ENCODE measurements at regions not wholly inside any gene's neighbourhood (a gene's known extent, or its start where the extent isn't known, plus 50 kb on each side); places are given as distances from the start of the nearest gene placed in this dataset.

GRCh38 chr4:82031376-82031927 lies 342.3 kb downstream of the HNRNPD start:
- no peak for DNase-seq (ENCODE audit: low read depth)

- peak; percentile 14 for DNase-seq (ENCODE audit: low read depth)
Measured at GRCh38 chr4:82017680-82018079, 356.1 kb downstream of the HNRNPD start.

DNA sequence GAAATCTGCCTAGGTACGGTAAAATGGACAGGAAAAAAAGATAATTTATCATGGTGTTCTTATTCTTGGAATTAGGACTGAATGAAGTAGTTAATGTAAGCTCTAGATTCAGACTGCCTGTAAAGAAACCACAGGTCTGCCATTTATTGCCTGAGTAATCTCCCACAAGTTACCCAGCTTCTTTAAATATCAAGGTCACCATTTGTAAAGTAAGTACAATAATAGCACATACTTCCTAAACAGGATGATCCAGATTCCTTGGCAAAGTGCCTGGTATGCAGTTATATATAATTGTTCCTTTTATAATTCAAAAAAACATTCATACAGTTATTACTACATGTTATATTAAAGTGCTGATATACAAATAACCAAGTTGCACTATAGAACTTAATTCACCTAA lies 368.6 kb downstream of the HNRNPD start:
- peak; percentile 1 for DNase-seq (ENCODE audit: low read depth)

DNA sequence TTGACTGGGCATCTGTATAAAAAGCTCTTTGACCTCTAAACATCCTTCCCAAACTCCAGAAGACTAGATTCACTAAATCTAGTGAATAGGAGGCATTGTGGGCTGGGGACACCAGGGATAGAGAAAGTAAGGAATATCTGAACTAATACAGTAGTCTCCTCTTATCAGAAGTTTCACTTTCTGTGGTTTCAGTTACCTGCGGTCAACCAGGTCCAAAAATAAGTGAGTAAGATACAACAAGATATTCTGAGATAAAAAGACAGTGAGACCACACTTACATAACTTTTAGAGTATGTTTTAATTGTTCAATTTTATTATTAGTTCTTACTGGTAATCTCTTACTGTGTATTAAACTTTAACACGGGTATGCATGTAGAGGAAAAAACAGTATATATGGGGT lies 376.5 kb downstream of the HNRNPD start:
- DNase-seq (ENCODE audit: low read depth), result no peak

DNA sequence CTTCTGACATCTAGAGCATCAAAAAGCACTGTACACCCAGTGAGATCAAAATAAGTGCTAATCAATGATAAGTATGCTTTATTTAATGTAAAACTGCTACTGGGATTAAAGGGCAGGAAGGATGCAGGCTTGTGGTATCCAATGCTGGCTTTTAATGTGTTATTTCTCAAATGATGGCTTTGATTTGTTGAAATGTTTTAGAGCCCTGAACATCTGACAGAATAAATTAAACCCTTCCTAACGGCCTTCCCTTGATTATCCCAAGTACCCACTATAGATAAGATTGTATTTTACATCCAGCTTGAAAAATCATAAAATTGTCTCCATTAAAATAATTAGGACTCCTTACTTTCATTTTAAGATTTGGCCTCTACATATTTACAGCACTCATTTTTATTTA lies 382.9 kb downstream of the HNRNPD start:
- no peak for DNase-seq (ENCODE audit: low read depth)

GRCh38 chr4:81990211-81990610 lies 383.6 kb downstream of the HNRNPD start:
- DNase-seq (ENCODE audit: low read depth), result no peak

DNA sequence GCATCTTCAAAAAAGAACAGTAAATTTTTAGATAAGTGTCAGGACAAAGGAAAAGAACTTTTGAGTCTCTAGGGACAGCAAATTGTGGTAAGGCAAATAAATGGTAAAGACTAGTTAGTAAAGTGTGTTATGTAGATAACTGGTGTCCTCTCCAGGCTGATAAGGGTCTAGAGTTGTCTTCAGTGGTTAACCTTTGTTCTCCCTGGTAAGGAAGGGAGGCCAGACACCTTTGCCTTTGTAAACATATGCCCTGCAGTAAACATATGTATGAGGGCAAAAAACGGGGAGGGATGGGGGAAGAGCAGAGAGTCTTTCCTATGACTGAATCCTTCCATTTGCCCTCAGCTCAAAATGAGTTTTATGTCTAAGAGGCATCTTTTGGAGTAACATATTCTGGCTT lies 384.6 kb downstream of the HNRNPD start:
- DNase-seq (ENCODE audit: low read depth), result no peak

DNA sequence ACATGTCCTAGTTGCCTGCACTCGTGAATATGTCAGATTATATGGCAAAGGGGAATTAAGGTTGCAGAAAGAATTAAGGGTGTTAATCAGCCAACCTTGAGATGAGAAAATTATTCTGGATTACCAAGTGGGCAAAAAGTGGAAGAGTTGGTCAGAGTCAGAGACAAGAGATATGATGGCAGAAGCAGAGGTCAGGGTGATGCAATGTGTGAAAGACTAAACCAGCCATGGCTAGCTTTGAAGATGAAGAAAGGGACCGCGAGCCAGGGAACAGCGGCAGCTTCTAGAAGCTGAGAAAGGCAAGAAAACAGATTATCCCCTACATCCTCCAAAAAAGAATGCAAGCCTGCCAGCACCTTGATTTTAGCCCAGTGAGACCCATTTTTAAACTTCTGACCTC lies 385.6 kb downstream of the HNRNPD start:
- no peak for DNase-seq (ENCODE audit: low read depth)

DNA sequence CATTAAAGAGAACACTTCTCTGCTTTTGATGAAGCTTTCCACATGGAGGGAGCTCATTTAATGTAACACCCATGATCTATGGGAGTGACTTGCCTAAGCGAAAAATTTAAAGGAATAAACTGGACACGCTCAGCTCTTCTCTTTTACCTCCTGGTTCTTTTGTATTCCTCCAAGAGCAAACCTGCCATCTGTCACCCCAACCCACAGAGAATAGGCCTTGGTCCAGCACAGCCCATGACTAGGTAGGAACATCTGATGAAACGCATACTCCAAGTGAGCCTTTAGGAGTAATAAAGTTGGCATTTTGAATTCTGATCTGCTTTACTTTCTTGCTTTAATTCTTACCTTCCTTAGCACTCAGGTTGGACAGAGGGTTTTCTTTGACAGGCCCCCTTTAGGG lies 389.0 kb downstream of the HNRNPD start:
- no peak for DNase-seq (ENCODE audit: low read depth)

DNA sequence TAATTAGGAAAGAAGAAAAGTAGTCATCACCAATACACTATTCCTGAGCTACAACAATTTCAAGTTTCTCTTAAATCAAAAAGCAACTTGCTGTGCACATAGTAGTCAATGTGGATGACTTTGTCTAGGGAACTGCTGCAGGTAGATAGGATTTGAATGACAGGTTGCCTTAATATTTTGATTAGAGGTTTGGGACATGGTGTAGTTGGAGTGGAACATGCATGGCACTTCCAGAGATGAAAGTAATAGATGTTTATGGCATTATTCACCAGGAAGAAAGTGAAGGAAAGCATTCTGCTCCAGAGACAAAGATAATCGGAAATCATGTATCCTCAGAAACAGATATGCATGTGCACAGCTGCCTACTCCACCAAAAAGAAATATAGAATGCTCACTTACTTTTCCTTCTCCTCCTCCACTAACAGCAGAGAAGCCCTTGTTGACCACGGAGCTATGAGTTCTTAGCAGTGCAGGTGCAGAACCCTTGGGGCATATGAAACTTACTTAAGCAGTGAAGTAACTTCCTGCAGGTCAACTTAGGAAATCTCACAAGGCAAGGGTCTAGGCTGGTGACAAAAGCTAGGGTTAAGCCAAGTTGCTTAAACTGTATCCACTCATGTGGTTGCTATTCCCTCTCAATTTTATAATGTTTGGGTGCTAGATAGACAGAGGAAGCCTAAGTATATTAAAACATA lies 390.8 kb downstream of the HNRNPD start:
- DNase-seq (ENCODE audit: low read depth), result no peak

- DNase-seq (ENCODE audit: low read depth), result no peak
Measured at GRCh38 chr4:81981218-81981617, 392.6 kb downstream of the HNRNPD start.

- no peak for DNase-seq (ENCODE audit: low read depth)
Measured at GRCh38 chr4:81974523-81974922, 399.3 kb downstream of the HNRNPD start.

- DNase-seq (ENCODE audit: low read depth), result no peak
Measured at GRCh38 chr4:81971637-81972381, 402.0 kb downstream of the HNRNPD start.

DNA sequence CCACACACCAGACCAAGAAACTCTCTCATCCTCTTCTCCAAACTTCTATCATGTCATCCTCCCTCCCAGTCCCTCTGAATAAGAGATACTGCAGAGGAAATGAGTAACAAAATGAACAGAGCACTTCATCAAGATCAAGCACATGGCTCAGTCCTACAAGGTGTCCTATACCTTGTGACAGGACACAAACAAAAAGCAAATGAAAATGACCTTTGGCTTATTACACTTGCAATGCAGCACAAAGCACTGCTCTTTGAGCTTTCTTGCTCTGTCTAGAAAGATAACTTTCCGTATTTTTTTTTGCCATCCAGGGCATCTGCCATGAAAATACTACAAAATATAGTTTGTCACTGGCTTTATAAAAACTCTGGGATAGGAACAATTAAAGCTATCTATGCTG lies 402.7 kb downstream of the HNRNPD start:
- DNase-seq (ENCODE audit: low read depth), result no peak

DNA sequence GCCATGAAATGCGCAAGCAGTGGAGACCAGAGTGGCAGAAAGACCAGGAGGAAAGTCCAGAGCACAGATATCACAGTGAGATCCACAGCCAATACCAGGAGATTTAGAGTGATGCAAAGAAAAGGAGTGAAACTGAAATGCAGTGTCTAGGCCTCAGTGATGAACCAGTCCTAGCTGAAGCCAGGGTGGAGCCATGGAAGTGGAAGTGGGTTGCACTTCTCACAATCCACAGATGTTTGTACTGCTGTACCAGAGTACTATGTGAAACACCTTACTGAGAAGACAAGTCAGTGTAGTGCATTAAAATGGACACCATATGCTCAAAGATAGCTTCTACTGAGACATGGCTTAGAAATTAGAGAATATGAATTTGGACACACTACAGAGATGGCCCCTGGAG lies 403.3 kb downstream of the HNRNPD start:
- no peak for DNase-seq (ENCODE audit: low read depth)

DNA sequence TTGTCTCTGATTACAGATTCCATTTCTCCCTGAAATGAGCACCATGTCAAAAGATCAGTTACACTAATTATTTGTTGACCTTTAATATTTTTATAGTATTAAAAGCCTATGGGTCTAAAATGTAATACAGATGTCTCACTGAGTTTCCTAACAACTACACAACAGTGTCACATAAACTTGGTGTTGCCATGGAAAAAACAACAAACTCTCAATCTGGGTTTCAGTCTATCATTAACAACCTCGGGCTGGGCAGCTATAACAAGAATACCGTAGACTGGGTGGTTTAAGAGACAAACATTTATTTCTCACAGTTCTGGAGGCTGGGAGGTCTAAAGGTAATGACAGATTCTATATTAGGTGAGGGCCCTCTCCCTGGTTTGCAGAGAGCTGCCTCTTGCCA lies 407.1 kb downstream of the HNRNPD start:
- no peak for DNase-seq (ENCODE audit: low read depth)

- no peak for DNase-seq (ENCODE audit: low read depth)
Measured at GRCh38 chr4:81965911-81966310, 407.9 kb downstream of the HNRNPD start.

GRCh38 chr4:81965454-81965853 lies 408.3 kb downstream of the HNRNPD start:
- DNase-seq (ENCODE audit: low read depth), result no peak

- no peak for DNase-seq (ENCODE audit: low read depth)
Measured at GRCh38 chr4:81963763-81964020, 410.1 kb downstream of the HNRNPD start.

- no peak for DNase-seq (ENCODE audit: low read depth)
Measured at GRCh38 chr4:81963015-81963762, 410.6 kb downstream of the HNRNPD start.

GRCh38 chr4:81960961-81961360 lies 412.8 kb downstream of the HNRNPD start:
- no peak for DNase-seq (ENCODE audit: low read depth)

DNA sequence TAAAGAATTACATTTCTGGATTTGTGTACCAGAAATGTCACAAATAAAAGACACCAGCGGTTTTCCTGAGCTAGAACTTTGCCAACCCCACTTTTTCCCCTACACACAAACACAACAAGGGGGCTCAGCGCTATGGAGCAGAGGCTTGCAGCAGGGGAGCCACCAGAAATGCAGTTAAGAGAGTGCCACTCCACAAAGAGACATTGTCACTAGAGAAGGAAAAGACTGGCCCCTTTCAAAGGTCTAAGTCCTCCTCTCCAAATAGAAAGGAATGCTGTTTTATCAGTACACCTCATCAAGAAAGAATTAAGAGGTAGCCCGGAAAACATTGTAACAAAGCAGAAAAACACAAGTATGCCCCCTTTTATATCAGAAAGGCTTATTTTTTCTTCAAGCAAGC lies 419.5 kb downstream of the HNRNPD start:
- DNase-seq (ENCODE audit: low read depth), result no peak

- no peak for DNase-seq (ENCODE audit: low read depth)
Measured at GRCh38 chr4:81951891-81952455, 421.8 kb downstream of the HNRNPD start.
